HG03469 (cell line): ENCODE measurements at regions not wholly inside any gene's neighbourhood (a gene's known extent, or its start where the extent isn't known, plus 50 kb on each side); places are given as distances from the start of the nearest gene placed in this dataset.
A peak's percentile ranks its signal among the peaks of the same experiment; 100 is the strongest.
"Not testable (repeated sequence)": the region's sequence is repeated elsewhere in the genome, so short reads cannot be mapped to it uniquely, and the experiment has no call there.

Experiments
- ATAC-seq: cut with Tn5 transposase; IDR thresholded peaks from one replicate; pipeline ENCODE4 v1.9.1; 2021; ENCODE audit warnings: mild to moderate bottlenecking, moderate library complexity, moderate number of reproducible peaks; ENCODE audit not compliant: unreplicated experiment

DNA sequence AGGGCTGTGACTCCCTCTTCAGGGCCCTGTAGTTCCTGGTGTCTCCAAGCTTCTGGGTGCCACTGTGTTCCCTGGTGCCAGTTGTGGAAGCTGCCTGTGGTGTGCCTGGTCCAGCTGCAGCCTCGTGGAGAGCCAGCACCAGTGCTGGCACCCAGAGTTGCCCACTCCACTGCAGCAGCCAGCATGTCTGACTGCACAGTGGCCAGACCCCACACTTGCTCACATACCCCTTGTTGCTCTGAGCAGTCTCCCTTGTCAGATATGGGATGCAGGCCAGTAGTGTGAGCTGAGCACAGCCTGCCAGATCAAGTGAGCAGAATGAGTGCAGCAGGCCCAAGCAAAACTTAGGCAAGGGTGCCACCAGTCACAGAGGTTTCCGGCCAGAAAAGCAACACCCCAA, 108.6 kb downstream of the ZMAT1 start:
- ATAC-seq: no peak

DNA sequence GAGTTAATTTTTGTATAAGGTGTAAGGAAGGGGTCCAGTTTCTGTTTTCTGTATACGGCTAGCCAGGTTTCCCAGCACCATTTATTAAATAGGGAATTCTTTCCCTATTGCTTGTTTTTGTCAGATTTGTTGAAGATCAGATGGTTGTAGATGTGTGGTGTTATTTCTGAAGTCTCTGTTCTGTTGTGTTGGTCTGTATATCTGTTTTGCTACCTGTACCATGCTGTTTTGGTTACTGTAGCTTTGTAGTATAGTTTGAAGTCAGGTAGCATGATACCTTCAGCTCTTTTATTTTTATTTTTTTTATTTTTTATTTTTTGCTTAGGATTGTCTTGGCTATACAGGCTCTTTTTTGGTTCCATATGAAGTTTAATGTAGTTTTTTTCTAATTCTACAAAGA, 114.1 kb downstream of the ZMAT1 start:
- not testable (repeated sequence) for ATAC-seq

DNA sequence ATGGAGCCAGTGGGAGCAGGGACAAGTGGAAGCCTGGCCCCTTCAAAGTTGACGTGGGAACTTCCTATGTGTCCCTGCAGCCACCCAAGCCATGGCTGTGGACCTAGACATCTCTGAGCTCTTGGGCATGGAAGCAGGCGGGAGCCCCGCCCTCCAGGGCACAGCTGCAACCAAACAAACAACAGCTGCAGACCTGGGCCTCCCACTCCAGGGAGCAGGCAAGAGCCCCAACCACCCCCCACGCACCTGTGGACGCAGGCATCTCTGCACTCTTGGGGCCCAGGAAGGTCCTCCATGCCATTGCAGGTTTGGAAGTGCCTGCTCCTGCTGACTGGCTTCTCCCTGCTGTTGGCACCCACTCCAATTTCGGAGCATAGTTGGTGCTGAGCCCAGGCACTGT, 118.6 kb downstream of the ZMAT1 start:
- no peak for ATAC-seq

DNA sequence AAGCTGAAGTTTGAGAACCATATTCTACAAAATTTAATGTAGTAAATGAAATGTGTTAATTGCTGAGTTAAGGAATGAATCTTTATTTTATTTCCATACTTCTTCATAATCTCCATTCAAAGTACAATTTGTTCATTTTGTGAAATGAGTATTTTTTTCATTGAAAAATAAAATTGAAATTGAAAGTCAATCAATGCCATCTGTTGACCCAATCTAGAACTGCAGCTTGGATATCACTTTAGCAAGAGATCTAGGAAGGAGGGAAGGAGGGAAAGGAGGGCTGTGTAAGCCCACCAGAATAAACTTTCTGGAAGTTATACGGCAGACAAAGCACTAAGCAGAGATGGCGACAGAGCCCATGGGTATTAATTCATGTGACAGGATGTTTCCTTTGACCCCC, 128.4 kb downstream of the ZMAT1 start:
- ATAC-seq: no peak

DNA sequence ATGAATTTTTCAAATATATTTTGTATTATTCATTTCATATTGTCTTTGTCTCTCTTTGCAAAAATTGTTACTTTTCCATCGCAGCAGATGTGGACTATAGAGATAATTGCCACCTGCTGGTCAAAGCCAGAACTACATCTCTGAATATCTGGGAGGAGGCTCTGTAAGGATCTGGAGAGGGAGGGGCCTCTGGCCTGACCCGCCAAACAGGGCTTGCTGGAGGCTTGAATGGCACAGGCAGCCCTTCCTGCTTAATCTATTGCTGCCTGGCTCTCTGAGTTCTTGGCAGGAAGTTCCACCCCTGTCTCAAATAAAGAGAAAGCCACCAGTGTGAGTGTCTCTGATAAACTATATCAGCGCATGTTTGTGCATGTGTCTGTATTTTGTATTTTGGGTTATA, 132.4 kb downstream of the ZMAT1 start:
- ATAC-seq: peak; percentile 100

DNA sequence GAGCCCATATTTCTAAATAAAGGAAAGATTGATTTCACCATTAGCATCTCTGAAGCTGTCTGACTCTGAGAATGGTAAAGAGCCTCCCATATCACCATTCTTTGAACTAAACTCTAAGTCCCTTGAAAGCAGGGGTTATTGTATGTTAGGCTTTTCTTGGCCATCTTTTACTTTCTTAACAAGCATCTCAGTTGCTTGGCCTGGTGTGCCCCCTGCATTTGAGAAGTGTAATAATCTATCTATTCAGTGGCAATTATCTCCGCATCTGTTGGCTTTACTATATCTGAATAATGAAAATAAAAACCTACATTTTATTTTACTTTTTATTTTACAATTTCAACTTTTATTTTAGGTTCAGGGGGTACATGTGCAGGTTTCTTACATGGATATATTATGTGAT, 128.3 kb upstream of the ARMCX2 start:
- no peak for ATAC-seq

DNA sequence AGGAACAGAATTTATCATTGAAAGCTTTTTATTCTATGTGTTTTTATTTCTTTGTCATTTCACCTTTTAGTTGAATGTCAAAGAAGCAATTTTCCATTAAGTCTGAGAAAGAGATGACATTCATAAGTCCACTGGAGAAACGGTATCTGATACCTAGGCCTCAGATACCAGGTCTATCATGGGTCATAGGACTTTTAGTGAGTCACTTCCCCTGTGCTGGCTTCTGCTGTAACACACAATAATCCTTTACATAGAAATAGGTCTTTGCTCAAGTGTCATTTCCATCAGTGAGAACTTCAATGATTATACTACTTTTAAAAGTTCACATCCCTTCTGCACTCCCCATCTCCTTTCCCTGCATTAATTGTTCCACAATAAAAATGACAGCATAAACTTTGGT, 125.5 kb upstream of the ARMCX2 start:
- no peak for ATAC-seq

DNA sequence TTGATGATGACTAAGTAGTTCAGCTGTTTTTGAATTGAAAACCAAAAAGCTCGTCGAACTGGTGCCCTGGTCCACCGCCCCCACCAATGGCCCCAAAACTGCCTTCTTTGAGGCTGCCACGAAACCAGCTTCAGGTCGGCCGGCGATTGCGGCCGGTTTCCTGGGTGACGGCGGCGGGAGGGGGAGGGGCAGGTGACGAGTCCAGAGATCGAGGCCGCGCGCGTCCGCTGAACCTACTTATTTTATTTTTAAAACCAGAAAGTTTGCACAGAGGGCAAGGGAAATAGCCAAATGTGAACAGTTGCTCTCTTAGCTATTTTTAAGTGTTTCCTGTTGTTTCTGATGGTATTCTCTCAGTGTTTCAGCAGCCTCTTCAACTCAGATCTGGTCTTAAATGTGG, 120.8 kb upstream of the ARMCX2 start:
- not testable (repeated sequence) for ATAC-seq

DNA sequence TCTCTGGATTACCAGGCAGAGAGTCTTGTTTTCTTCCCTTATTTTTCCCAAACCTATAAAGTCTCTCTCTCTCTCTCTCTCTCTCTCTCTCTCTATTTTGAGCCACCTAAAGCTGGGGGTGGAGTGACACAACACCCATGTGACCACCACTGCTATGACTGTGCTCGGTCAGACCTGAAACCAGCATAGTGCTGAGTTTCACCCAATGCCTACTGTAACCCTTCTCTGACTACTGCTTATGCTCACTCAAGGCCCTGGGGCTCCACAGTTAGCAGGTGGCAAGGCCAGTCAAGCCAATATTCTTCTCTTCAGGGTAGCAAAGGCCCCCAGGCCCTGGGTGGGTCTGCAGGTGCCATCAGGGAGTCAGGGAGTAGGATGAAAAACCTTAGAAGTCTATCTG, 114.7 kb upstream of the ARMCX2 start:
- ATAC-seq: peak; percentile 100

DNA sequence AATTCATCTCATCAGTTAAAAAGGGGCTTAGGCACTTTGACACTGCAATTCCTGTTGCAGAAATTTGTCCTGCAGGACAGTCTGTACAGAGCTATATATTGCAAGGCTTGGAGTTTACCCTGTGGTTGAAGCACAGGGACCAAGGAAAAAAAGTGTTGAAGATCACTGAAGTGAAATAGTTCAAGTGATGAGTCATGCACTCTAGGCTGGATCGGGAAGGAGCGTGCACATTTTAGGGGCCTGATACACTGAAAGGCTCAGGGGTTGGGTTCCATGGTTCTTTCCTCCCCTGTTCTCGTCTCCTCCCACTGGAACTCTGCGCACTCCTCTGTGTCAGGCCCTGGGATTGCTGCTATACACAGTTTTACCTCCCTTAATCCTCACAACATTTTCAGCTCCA, 104.9 kb upstream of the ARMCX2 start:
- no peak for ATAC-seq

DNA sequence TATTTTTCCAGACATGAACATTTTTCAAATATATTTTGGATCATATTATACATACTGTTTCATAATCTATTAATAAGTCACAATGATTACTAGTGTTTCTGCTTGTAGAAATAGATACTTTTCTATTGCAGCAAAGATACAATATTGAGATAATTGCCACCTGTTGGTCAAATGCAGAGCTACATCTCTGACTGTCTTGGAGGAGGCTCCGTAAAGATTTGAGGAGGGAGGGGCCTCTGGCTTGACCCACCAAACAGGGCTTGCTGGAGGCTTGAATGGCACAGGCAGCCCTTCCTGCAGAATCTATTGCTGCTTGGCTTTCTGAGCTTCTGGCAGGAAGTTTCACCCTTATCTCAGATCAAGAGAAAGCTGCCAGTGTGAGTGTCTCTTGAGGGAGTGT, 99.3 kb upstream of the ARMCX2 start:
- ATAC-seq: peak; percentile 72

DNA sequence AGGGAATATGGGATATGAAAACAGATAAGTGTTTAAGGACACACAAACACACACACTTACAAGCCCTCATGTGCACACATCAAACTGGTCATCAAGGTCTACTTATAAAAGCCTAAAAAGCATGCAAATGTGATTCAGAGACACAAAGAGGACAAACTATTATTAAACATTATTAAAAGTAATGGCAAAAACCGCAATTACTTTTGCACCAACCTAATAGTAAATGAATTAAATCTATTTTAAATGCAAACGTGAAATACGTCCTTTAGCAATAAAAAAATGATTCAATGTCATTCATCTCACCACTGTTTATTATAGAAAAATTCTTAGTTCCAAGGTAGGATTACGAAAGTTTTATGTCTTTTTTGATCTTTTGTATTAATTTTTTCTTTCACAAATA, 91.1 kb upstream of the ARMCX2 start:
- ATAC-seq: no peak

DNA sequence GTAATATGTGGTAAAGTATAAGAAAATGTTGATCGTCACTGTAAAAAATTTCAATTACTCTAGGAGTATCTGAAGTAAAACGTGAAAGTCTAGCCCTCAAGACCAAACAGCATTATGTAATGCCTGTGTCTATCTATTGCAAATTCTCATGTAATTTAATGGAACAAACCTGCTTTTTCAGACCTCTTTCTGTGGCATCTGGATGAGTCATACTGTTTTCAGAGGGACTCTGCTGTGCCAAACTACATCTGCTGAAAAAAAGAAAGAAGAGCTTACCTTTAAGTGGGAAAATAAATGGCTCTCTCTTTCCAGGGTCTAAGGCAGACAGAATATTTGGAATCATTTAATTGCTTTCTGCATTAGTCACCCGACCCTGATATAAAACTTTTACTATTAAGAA, 89.8 kb upstream of the ARMCX2 start:
- ATAC-seq: no peak

DNA sequence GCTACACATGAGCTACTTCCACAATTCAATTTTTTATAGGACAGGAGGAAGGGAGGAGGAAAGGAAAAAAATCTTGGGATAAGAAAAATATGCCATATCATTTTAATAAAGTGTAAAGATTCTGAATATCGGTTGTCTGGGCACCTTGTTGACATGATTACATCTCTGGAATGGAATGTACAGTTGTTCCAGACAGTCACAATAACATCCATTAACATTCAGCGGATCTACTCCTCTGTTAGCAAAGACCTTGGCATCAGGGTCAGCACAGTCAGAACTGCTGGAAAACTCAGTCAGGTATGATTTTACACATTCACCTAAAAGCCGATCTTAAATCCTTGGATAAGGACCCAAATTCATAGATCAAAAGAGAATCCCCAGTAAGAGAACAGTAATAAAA, 85.4 kb upstream of the ARMCX2 start:
- no peak for ATAC-seq

DNA sequence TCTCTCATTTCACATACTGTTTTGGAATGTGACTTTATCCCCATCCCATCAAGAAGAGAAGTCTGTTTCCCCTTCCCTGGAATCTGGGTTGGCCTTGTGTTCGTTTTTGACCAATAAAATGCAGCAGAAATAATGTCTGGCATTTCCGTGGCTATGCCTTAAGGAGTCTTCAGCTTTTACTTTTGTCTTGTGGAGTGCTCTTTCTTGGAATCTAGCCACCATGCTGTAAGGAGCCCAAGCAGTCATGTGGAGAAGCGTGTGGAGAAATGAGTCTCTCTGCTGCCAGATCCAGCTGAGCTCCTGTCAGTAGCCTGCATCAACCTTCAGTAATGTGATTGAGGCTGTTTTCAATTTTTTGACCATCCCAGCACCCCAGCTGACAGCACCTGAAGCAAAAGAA, 84.4 kb upstream of the ARMCX2 start:
- ATAC-seq: no peak

DNA sequence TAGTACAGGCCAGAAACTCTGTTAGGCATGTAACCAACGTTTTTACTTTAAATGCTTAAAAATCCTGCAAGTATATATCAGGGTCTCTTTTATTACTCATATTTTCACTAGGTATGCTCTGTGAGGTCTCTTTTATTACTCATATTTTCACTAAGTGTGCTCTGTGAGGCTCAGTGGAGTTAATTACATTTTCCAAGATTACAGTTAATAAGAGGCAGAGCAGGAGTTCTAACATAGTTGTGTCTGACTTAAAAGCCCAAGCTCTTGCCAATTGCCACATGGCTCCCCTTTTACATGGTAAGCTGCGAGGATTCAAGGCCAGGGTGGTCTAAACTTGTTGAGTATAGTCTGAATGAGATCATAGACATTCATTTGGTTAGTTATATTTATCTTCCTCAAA, 81.0 kb upstream of the ARMCX2 start:
- no peak for ATAC-seq

DNA sequence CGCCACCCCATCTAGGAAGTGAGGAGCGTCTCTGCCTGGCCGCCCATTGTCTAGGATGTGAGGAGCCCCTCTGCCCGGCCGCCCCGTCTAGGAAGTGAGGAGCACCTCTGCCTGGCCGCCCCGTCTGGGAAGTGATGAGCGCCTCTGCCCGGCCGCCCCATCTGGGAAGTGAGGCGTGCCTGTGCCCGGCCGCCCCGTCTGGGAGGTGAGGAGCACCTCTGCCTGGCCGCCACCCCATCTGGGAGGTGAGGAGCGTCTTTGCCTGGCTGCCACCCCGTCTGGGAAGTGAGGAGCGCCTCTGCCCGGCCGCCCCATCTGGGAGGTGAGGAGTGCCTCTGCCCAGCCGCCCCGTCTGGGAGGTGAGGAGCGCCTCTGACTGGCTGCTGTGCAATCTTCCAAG, 79.2 kb upstream of the ARMCX2 start:
- ATAC-seq: not testable (repeated sequence)

DNA sequence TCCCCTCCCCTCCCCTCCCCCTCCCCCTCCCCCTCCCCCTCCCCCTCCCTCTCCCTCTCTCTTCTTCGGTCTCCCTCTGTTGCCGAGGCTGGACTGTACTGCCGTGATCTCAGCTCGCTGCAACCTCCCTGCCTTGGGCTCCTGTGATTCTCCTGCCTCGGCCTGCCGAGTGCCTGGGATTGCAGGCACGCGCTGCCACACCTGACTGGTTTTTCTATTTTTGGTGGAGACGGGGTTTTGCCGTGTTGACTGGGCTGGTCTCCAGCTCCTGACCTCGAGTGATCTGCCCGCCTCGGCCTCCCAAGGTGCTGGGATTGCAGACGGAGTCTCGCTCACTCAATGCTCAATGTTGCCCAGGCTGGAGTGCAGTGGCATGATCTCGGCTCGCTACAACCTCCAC, 78.8 kb upstream of the ARMCX2 start:
- ATAC-seq: not testable (repeated sequence)

DNA sequence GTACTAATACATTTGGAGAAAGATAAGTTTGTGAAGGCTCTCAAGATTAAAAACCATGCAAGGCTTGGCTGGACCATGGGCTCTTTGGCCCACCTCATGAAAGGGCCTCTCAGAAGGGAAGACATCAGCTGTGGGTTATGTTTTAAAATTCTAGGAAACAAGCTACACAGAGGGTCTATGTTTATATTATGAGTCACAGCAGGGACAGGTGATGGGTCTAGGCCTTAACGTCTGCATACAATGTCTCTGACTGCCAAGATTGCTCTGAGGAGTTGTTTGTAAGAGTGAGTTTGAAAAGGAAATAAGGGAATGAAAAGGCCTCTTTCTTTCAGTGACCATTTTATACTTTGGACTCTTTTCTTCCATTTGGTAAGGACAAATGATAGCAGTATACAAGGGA, 77.0 kb upstream of the ARMCX2 start:
- ATAC-seq: no peak

DNA sequence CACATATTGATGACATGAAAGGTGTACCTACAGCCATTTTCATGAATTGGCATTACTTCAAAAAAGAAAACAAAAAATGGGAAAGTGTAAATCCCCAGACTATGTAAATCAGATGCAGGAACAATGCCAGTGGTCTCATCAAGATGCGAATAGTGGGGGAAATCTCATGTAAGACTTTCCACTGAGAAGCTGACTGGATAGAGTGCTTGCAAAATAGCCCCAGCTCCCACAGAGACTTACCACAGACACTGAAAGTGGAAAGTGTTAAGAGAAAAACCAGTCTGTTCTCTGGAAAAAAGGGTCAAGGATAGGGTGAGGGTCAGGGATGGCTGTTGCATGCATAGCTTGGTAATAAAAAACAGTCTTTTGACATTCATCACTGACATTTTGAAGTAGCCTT, 73.2 kb upstream of the ARMCX2 start:
- no peak for ATAC-seq

DNA sequence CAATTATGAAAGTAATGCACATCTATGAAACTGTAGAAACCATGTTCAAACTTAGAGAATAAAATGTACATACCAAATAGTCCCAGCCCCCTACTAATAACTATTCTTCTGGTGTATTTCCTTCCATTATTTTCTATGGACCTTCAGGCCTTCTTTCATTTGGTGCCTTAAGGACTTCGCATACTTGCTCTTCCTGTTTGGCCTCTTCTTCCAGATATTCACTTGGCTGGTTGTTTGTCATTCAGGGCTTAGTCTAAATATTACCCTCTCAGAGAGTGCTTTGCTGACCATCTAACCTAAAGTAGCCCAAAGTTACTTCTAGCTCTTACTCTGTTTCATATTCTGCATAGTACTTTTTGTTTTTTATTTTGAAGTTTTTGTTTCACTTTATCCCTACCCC, 70.3 kb upstream of the ARMCX2 start:
- no peak for ATAC-seq
